NCI-H2029 (cell line): ENCODE measurements at regions not wholly inside any gene's neighbourhood (a gene's known extent, or its start where the extent isn't known, plus 50 kb on each side); places are given as distances from the start of the nearest gene placed in this dataset.

Experiments used
- DNase-seq: peaks from one replicate; lab custom pipeline; 2025; lab: John Stamatoyannopoulos, UW

GRCh38 chr7:45235905-45236304 is 78.3 kb downstream of the RAMP3 start:
- no peak for DNase-seq

- no peak for DNase-seq
Measured at GRCh38 chr7:45236666-45237065, 79.1 kb downstream of the RAMP3 start.

GRCh38 chr7:45237788-45238461 is 80.3 kb downstream of the RAMP3 start:
- no peak for DNase-seq

GRCh38 chr7:45238806-45239205 is 81.2 kb downstream of the RAMP3 start:
- DNase-seq = no peak

- no peak for DNase-seq
Measured at GRCh38 chr7:45239486-45239885, 81.9 kb downstream of the RAMP3 start.

GRCh38 chr7:45240273-45240771 is 82.7 kb downstream of the RAMP3 start:
- no peak for DNase-seq

- DNase-seq = no peak
Measured at GRCh38 chr7:45240926-45241325, 83.3 kb downstream of the RAMP3 start.

- DNase-seq = no peak
Measured at GRCh38 chr7:45241339-45242109, 83.9 kb downstream of the RAMP3 start.

GRCh38 chr7:45242261-45242660 is 84.7 kb downstream of the RAMP3 start:
- no peak for DNase-seq

- DNase-seq = no peak
Measured at GRCh38 chr7:45242698-45243097, 85.1 kb downstream of the RAMP3 start.

- DNase-seq = no peak
Measured at GRCh38 chr7:45244981-45245380, 87.4 kb downstream of the RAMP3 start.

- DNase-seq = no peak
Measured at GRCh38 chr7:45246339-45246738, 88.7 kb downstream of the RAMP3 start.

GRCh38 chr7:45252248-45252647 is 94.7 kb downstream of the RAMP3 start:
- DNase-seq = no peak

GRCh38 chr7:45252857-45253256 is 95.3 kb downstream of the RAMP3 start:
- DNase-seq = no peak

- DNase-seq = no peak
Measured at GRCh38 chr7:45253368-45253767, 95.8 kb downstream of the RAMP3 start.

GRCh38 chr7:45255187-45255586 is 97.6 kb downstream of the RAMP3 start:
- no peak for DNase-seq

GRCh38 chr7:45256309-45256708 is 98.7 kb downstream of the RAMP3 start:
- no peak for DNase-seq

- no peak for DNase-seq
Measured at GRCh38 chr7:45256775-45257174, 99.2 kb downstream of the RAMP3 start.

- no peak for DNase-seq
Measured at GRCh38 chr7:45257284-45257683, 99.7 kb downstream of the RAMP3 start.

GRCh38 chr7:45258533-45259226 is 101.1 kb downstream of the RAMP3 start:
- no peak for DNase-seq

- DNase-seq = no peak
Measured at GRCh38 chr7:45259227-45259596, 101.6 kb downstream of the RAMP3 start.

GRCh38 chr7:45259966-45260646 is 102.5 kb downstream of the RAMP3 start:
- peak; percentile 18 for DNase-seq
